ENCODE measurements at regions not wholly inside any gene's neighbourhood (a gene's known extent, or its start where the extent isn't known, plus 50 kb on each side); places are given as distances from the start of the nearest gene placed in this dataset.

GRCh38 chr6:170107606-170108222 lies 183.2 kb downstream of the DLL1 start:
- TF ChIP-seq TEAD4 (IDR thresholded peaks at IDR 0.05; ENCODE audit: low read depth, low read length) = no peak
- TF ChIP-seq JUND (IDR thresholded peaks at IDR 0.05; ENCODE audit: low read length) = no peak
- TF ChIP-seq POLR2AphosphoS5 (IDR thresholded peaks at IDR 0.05; ENCODE audit: low read depth, low read length) = no peak
- TF ChIP-seq CTCF (IDR thresholded peaks at IDR 0.05; ENCODE audit: control extremely low read depth in 1 of 3, insufficient read depth in 1 of 3, low read depth in 1 of 3, low read length in 3 of 3) = no peak
- no peak for TF ChIP-seq YY1 (IDR thresholded peaks at IDR 0.05; ENCODE audit: low read depth, low read length)
- TF ChIP-seq ZNF274 (IDR thresholded peaks at IDR 0.05; ENCODE audit: borderline replicate concordance, extremely low read depth, low read length) = no peak
- TF ChIP-seq NANOG (IDR thresholded peaks at IDR 0.05; ENCODE audit: insufficient read depth, low read depth, low read length, poor library complexity, severe bottlenecking) = no peak
- TF ChIP-seq RNF2 (IDR thresholded peaks at IDR 0.05; ENCODE audit: borderline replicate concordance, low read depth, low read length, missing control alignments, poor library complexity, severe bottlenecking) = no peak
- no peak for TF ChIP-seq POLR2A (IDR thresholded peaks at IDR 0.05; ENCODE audit: control extremely low read depth in 1 of 2, low read depth in 2 of 2, low read length in 2 of 2)

Measured in H1 (cell line).